Activated naive CD4-positive, alpha-beta T cell treated with anti-CD3 and anti-CD28 coated beads, Interleukin-2, amount 50 U/mL, for 72 hours (primary cell): ENCODE measurements at regions not wholly inside any gene's neighbourhood (a gene's known extent, or its start where the extent isn't known, plus 50 kb on each side); places are given as distances from the start of the nearest gene placed in this dataset.
"Not testable (repeated sequence)": the region's sequence is repeated elsewhere in the genome, so short reads cannot be mapped to it uniquely, and the experiment has no call there.

ENCODE experiments used
- ATAC-seq, 2 donors: fragments of 150-1000 bp; cut with Tn5 transposase; 2 replicates each; pipeline ENCODE4 v1.10.0; 2021; ENCODE audit warnings: mild to moderate bottlenecking in 2 of 2, moderate library complexity in 2 of 2
- DNase-seq, 2 donors: peaks; one replicate each; pipeline ENCODE4 v3.0.0; 2021 to 2022; ENCODE audit warnings: low spot score in 2 of 2
- H3K27ac Mint-ChIP-seq, 2 donors: one replicate each; pipeline ENCODE4 v1.8.0; 2022; ENCODE audit warnings: mild to moderate bottlenecking in 2 of 2, mixed read lengths in 2 of 2
- H3K36me3 Mint-ChIP-seq, 2 donors: one replicate each; pipeline ENCODE4 v1.8.0; 2022; ENCODE audit warnings: mixed read lengths in 2 of 2
- H3K9me3 Mint-ChIP-seq, 2 donors: one replicate each; pipeline ENCODE4 v1.8.0; 2022; ENCODE audit warnings: mixed read lengths in 2 of 2

DNA sequence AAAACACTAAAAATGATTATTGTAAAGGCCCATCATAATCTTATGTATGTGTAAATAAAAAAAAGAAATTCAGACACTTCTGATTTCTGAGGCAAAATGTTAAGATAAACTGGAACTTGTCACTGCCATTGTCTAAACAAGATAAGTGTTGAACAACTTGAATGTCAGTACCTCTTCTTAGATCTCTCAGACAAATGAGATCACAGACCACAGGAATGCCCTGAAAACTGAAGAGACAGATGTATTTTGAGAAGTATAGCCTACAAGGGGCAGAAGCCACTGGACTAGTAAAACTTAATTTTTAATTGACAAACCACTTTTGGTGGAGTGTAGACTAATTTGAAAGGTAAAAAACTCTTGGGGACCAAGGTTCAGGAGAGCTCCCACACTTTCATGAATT lies 375.5 kb upstream of the SLITRK5 start:
- H3K36me3 Mint-ChIP-seq: peaks cover 0 to 4% of the 10 kb centered on the region in 2 donors
- peaks cover 5 to 26% of the 10 kb centered on the region in 2 donors for H3K9me3 Mint-ChIP-seq
- DNase-seq (no peak), ATAC-seq (no peak)
- H3K27ac Mint-ChIP-seq: no peak overlapping the region

DNA sequence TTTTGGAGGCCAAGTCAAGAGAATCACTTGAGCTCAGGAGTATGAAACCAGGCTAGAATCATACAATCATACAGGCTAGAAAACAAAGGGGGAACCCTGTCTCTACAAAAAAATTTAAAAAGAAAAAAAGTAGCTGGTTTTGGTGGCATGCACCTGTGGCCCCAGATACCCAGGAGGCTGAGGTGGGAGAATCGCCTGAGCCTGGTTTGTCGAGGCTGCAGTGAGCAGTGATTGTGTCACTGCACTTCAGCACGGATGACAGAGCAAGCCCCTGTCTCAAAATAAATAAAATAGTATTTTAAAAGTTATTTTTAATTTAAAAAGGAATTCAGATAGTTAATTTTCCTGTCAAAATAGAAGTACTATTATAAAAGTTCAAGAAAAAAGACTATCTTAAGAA lies 369.1 kb upstream of the SLITRK5 start:
- no peak for ATAC-seq
- DNase-seq: no peak
- Mint-ChIP-seq H3K36me3 (no peaks in the 10 kb centered on the region), H3K27ac (no peak overlapping the region), H3K9me3 (peaks cover 7 to 15% of the 10 kb centered on the region in 2 donors)

DNA sequence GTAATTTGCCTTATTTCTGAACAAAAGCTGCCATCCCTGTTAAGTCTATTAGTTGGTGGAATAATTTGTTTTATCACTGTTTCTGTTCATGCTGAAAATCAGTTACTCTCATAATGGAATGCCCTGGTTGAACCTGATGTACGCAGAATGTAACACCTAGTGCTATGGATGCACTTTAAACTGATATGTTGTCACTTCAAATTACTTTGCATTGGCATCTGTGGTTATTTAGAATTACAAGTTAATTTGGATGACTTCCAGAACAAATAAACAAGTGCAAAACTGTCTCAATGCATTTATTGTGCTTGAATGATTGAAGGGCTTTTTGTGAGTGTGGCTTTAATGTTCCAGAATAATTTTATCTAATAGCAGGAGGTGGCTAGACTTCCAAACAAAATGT lies 368.2 kb upstream of the SLITRK5 start:
- no peak overlapping the region for H3K27ac Mint-ChIP-seq

DNA sequence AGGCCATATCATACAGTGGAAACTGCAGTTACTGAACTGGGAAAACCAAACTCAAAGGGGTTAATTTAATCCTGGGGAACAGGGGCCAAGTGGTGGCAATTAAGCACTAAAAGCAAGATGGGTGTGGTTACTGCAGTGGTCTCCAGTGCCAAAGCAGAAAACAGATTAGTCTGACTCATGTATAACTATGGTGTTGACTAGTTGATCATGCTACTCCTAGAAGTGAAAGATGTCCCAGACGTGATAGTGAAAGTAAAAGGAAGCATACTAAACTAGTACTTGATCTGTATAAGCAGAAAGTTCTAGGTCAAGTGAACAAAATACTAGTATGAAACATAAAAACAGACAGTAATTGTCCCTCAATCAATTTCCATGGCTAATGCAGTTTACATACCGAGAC lies 360.0 kb upstream of the SLITRK5 start:
- no peaks in the 10 kb centered on the region for H3K36me3 Mint-ChIP-seq
- peak in 1 of 2 donors; percentile 51 for ATAC-seq

More for the DNA sequence above, 368.2 kb upstream of the SLITRK5 start:
- Mint-ChIP-seq H3K36me3 (no peaks in the 10 kb centered on the region), H3K9me3 (peaks cover 7 to 15% of the 10 kb centered on the region in 2 donors)
- no peak for ATAC-seq
- DNase-seq: no peak

DNA sequence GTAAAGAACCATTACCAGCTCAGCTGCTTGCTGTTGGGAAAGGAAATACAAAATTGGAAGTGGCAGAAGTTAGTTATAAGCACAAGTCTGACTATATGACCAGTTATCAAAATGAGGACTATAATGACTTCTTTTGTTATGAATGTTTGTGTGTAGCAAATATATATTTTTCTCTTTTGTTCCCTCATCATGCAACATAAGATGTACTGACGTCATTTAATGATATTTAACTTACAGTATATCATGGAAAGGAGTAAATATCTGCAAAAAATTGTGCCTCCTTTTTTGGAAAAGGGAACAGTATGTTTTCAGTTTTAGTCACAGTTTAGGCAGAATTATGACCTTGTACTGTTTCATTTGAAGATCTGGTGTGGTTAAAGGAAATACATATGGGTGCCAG lies 356.3 kb upstream of the SLITRK5 start:
- ATAC-seq: no peak
- Mint-ChIP-seq H3K9me3 (peaks cover 12 to 14% of the 10 kb centered on the region in 2 donors), H3K36me3 (no peaks in the 10 kb centered on the region), H3K27ac (no peak overlapping the region)
- DNase-seq: no peak

More for the DNA sequence above, 360.0 kb upstream of the SLITRK5 start:
- DNase-seq: no peak
- no peak overlapping the region for H3K27ac Mint-ChIP-seq
- peaks cover 4 to 8% of the 10 kb centered on the region in 2 donors for H3K9me3 Mint-ChIP-seq

DNA sequence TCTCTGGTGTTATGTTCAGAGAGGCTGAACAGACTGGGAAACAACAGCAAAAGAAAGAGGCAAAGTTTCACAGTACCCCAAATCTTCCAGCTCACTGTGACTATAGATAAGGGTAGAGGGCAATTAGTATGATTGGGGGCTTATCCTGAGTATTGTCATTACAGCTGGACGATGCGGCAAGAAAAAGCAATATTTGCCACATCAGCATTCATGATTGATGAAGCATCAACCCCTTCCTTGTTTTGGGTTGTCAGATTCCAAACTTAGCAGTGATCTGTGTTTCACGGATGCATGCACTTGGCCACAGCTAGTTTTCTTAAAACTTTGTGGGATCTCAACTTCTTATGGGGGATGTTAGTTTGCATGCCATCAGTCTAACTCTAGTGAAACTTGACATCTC lies 348.8 kb upstream of the SLITRK5 start:
- Mint-ChIP-seq H3K9me3 (peaks cover 4 to 10% of the 10 kb centered on the region in 2 donors), H3K36me3 (no peaks in the 10 kb centered on the region), H3K27ac (no peak overlapping the region)
- ATAC-seq: no peak
- DNase-seq: no peak

DNA sequence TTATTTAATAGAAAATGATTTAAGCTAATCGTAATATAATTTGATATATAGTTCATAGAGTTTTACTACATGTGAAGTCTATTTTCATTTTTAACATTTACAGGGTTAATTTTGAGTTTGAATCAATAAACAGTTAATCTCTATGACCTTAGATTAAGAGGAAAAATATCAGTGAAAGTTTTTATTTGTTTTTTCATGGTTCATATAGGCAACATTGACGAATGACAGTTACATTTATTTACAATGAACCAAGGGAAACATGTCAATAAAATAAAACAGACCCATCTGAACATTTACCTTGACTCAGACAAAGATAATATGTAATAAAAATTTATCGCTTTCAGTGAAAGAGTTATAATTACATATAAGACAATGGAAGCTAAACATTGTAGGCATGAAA lies 346.6 kb upstream of the SLITRK5 start:
- DNase-seq (no peak), ATAC-seq (no peak)
- H3K9me3 Mint-ChIP-seq: no peaks in the 10 kb centered on the region
- H3K36me3 Mint-ChIP-seq: no peaks in the 10 kb centered on the region
- H3K27ac Mint-ChIP-seq: no peak overlapping the region

DNA sequence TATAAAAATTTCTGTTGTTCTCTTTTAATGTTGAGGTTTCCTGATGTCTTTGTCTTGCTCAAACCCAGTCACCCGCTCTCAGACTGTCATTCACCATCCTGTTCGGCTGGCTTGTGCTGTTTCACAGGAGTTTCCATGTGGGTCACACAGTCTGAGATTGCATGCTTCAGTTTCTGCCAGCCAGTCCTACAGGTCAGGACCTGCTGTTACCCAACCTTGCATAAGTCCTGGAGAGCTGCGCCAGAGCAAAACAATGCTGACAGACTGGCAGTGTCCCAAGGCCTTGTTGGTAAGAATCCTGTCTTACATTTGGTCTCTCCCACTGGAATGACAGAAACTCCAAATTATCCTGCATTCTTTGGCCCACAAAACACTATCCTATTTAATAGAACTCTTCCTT lies 340.0 kb upstream of the SLITRK5 start:
- Mint-ChIP-seq H3K27ac (no peak overlapping the region), H3K36me3 (no peaks in the 10 kb centered on the region), H3K9me3 (peaks cover 0 to 12% of the 10 kb centered on the region in 2 donors)
- DNase-seq: no peak
- no peak for ATAC-seq

DNA sequence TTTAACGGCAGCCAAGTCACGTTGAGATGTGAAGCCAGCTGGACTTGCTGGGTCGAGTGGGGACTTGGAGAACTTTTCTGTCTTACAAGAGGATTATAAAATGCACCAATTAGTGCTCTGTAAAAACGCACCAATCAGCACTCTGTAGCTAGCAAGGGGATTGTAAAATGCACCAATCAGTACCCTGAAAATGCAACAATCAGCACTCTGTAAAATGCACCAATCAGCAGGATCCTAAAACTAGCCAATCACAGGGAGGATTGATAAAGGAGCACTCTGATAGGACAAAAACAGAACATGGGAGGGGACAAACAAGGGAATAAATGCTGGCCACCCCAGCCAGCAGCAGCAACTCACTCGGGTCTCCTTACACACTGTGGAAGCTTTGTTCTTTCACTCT lies 337.6 kb upstream of the SLITRK5 start:
- ATAC-seq (no peak), DNase-seq (no peak)
- Mint-ChIP-seq H3K27ac (no peak overlapping the region), H3K9me3 (peaks cover 0 to 12% of the 10 kb centered on the region in 2 donors), H3K36me3 (no peaks in the 10 kb centered on the region)

DNA sequence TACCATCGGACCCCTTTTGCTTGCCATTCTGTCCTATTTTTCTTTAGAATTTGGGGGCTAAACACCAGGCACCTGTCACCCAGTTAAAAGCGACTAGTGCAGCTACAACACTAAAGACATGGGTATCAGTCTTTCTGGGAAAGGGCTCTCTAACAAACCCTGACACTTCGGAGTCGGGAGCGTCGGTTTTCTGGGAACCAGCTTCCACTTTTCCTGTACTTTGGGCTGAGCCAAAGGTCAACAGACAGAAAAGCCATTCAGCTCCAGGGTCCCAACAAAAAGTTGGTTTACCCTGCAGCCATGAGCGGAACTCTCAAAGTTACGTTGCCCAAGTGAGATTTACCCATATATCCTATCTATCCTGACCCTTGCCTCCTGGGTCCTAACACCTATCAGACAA lies 337.0 kb upstream of the SLITRK5 start:
- H3K9me3 Mint-ChIP-seq: peaks cover 0 to 12% of the 10 kb centered on the region in 2 donors
- ATAC-seq (no peak), DNase-seq (no peak)
- no peak overlapping the region for H3K27ac Mint-ChIP-seq
- H3K36me3 Mint-ChIP-seq: no peaks in the 10 kb centered on the region

DNA sequence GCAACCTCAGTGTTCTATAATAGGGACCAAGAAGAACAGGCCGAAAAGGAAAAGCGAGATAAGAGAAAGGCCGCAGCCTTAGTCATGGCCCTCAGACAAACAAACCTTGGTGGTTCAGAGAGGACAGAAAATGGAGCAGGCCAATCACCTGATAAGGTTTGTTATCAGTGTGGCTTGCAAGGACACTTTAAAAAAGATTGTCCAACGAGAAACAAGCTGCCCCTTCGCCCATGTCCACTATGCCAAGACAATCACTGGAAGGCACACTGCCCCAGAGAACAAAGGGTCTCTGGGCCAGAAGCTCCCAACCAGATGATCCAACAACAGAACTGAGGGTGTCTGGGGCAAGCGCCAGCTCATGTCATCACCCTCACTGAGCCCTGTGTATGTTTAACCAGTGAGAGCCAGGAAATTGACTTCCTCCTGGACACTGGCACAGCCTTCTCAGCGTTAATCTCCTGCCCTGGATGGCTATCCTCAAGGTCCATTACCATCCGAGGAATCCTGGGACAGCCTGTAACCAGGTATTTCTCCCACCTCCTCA lies 334.8 kb upstream of the SLITRK5 start:
- peaks cover 0 to 12% of the 10 kb centered on the region in 2 donors for H3K9me3 Mint-ChIP-seq

DNA sequence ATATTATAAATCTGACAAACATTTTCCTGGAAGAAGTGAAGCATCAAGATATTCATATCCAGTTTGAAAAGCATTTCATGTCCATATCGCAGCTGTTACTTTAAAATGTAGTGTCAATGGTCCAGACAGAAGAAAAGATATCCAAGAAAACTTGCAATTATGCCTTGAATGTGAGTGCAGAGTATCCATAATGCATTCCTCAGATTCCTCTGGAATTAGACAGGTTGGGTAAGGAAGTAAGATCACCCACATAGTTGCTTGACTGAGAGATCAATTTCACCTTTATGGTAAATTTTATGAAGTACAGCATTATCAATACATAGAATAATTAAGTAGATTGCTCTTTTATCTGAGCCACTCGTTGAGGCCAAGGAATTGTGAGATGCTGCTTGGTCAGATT lies 327.0 kb upstream of the SLITRK5 start:
- no peak for DNase-seq
- H3K27ac Mint-ChIP-seq: no peak overlapping the region
- H3K36me3 Mint-ChIP-seq: no peaks in the 10 kb centered on the region
- H3K9me3 Mint-ChIP-seq: peaks cover 4 to 5% of the 10 kb centered on the region in 2 donors
- no peak for ATAC-seq

More for the DNA sequence above, 334.8 kb upstream of the SLITRK5 start:
- not testable (repeated sequence) for ATAC-seq, H3K36me3 Mint-ChIP-seq, DNase-seq, H3K27ac Mint-ChIP-seq

DNA sequence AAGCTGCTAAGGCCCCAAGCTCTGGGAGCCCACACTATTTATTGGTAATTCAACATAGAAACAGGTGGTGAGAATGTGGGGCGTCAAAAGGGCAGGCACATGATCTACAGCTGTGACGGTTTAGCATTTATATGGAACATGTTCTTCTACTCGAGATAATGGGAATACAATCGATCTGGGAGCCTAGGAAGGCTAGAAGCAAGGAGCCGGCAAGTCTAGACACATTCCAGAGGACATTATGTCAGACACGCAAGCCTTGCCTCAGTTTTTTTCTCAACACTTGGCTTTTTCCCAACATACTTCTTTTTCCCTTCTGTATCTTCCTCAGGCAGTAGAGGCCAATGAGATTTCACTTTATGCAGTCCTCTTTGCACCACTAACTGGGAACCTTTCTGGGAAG lies 315.7 kb upstream of the SLITRK5 start:
- peaks cover 11 to 12% of the 10 kb centered on the region in 2 donors for H3K9me3 Mint-ChIP-seq
- peaks cover 4 to 6% of the 10 kb centered on the region in 2 donors for H3K36me3 Mint-ChIP-seq
- DNase-seq (no peak), ATAC-seq (no peak)
- H3K27ac Mint-ChIP-seq: no peak overlapping the region

DNA sequence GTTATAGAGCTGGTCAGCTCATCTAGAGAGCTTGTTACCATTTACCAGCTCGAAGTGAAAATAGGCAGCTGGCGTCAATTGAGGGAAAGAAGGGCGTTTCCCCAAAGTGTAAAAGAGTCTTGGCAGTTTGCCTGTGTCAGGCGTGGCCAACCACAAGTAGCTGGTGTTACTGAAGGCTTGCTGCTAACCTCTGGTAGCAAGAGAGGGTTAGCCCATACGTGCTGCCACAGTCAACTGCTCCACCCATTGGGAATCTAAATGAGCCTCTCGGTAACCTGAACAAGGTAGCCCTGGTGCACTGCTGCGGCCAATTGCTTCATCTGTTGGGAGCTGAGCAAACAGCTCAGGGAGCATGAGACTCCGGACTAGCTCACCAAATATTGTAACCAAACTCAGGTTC lies 314.9 kb upstream of the SLITRK5 start:
- Mint-ChIP-seq H3K9me3 (peaks cover 11 to 12% of the 10 kb centered on the region in 2 donors), H3K27ac (no peak overlapping the region), H3K36me3 (peaks cover 4 to 6% of the 10 kb centered on the region in 2 donors)
- ATAC-seq (no peak), DNase-seq (no peak)

DNA sequence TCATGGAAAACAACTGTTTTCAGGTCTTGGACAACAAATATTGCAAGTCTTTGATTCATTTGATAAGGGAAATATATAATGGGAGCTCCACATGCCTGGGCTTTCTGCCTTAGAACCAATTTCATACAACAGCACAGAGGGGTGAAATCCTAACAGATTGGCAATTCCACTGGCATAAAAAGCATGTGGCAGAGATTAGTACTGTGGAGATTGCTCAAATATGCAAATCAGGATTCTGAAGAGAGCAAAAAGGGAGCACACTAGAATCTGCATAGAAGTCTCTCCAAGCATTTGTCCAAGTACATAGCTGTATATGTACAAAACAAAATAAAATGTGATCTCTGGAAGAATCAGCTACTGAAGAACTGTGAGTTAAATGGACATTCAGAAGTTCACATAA lies 312.9 kb upstream of the SLITRK5 start:
- DNase-seq: no peak
- Mint-ChIP-seq H3K36me3 (peaks cover 4 to 6% of the 10 kb centered on the region in 2 donors), H3K9me3 (peaks cover 7 to 12% of the 10 kb centered on the region in 2 donors), H3K27ac (no peak overlapping the region)
- no peak for ATAC-seq

DNA sequence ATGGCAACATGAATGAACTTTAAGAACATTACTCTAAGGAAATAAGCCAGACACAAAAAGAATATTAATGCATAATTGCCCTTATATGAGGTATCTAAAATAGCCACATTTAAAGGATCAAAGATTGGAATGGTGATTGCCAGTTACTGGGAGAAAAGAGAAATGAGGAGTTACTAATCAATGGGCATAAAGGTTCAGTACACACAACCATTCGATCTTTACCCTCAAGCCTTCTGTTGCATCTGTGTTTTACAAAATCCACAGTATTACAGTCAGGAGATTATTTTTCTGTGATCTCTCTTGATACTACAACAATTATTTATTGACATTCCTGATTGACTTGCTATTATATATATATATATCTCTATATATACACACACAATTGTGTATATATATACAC lies 310.0 kb upstream of the SLITRK5 start:
- ATAC-seq (no peak), DNase-seq (no peak)
- H3K27ac Mint-ChIP-seq: no peak overlapping the region
- peaks cover 0 to 10% of the 10 kb centered on the region in 2 donors for H3K36me3 Mint-ChIP-seq
- H3K9me3 Mint-ChIP-seq: peaks cover 7 to 21% of the 10 kb centered on the region in 2 donors

DNA sequence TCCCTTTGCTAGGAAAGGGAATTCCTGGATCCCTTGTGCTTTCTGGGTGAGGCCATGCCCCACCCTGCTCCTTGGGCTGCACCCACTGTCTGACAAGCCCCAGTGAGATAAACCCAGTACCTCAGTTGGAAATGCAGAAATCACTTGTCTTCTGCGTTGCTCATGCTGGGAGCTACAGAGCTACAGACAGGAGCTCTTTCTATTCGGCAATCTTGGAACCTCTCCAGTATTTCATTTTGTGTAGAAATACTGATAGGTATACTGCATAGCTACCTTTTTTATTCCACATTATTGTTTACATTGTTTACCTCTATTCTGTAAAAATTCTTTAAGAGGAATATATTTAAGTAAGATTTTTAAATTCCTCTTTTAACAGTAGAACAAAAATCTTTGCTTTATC lies 302.5 kb upstream of the SLITRK5 start:
- H3K36me3 Mint-ChIP-seq: peaks cover 0 to 15% of the 10 kb centered on the region in 2 donors
- ATAC-seq: no peak
- no peak for DNase-seq
- no peak overlapping the region for H3K27ac Mint-ChIP-seq
- peaks cover 8 to 28% of the 10 kb centered on the region in 2 donors for H3K9me3 Mint-ChIP-seq

DNA sequence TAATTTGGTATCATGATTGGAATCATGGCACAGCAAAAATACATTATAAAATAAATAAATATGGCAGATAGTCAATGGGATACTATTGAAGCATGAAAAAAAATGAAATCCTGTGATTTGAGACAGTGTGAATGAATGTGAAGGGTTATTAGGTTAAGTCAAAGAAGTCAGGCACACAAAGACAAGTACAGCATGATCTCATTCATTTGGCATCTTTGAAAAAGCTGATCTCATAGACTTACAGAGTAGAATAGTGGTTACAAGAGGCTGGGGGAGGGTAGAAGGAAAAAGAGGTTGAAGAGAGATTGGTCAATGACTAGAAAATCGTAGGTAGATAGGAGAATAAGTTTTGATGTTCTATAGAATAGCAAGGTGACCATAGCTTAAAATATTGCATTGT lies 295.1 kb upstream of the SLITRK5 start:
- DNase-seq (no peak), ATAC-seq (no peak)
- no peak overlapping the region for H3K27ac Mint-ChIP-seq
- peaks cover 10 to 12% of the 10 kb centered on the region in 2 donors for H3K9me3 Mint-ChIP-seq
- no peaks in the 10 kb centered on the region for H3K36me3 Mint-ChIP-seq
